AG09319 (cell line): ENCODE measurements at regions not wholly inside any gene's neighbourhood (a gene's known extent, or its start where the extent isn't known, plus 50 kb on each side); places are given as distances from the start of the nearest gene placed in this dataset.

Experiments
- DNase-seq: peaks from one replicate; pipeline ENCODE4 v3.0.0-alpha.2; 2010; ENCODE audit warnings: low read depth; ENCODE audit errors: extremely low read depth
- CTCF ChIP-seq: IDR thresholded peaks from 2 replicates; pipeline ENCODE4 v1.5.1; 2011; ENCODE audit warnings: low read depth, mild to moderate bottlenecking, inconsistent platforms, low read length, moderate library complexity

GRCh38 chr9:86670536-86670935 lies 276.8 kb downstream of the GAS1 start:
- TF ChIP-seq CTCF, result no peak

GRCh38 chr9:86670076-86670475 lies 277.2 kb downstream of the GAS1 start:
- DNase-seq, result no peak
- TF ChIP-seq CTCF, result no peak

More at GRCh38 chr9:86670536-86670935, 276.8 kb downstream of the GAS1 start:
- DNase-seq, result no peak

- TF ChIP-seq CTCF, result no peak
- no peak for DNase-seq
Measured at GRCh38 chr9:86669422-86669821, 277.9 kb downstream of the GAS1 start.

- DNase-seq, result no peak
- TF ChIP-seq CTCF, result no peak
Measured at GRCh38 chr9:86668488-86668887, 278.8 kb downstream of the GAS1 start.

GRCh38 chr9:86667307-86667706 lies 280.0 kb downstream of the GAS1 start:
- DNase-seq, result no peak
- no peak for TF ChIP-seq CTCF

GRCh38 chr9:86665416-86665815 lies 281.9 kb downstream of the GAS1 start:
- TF ChIP-seq CTCF, result no peak
- no peak for DNase-seq

GRCh38 chr9:86664603-86665002 lies 282.7 kb downstream of the GAS1 start:
- DNase-seq, result no peak
- no peak for TF ChIP-seq CTCF
